WTC11 (cell line): ENCODE measurements at regions not wholly inside any gene's neighbourhood (a gene's known extent, or its start where the extent isn't known, plus 50 kb on each side); places are given as distances from the start of the nearest gene placed in this dataset.

Source experiments
- ATAC-seq: fragments of 200-7000 bp; cut with Tn5 transposase; 2 replicates; pipeline ENCODE4 v1.10.0; 2021; ENCODE audit warnings: mild to moderate bottlenecking, moderate library complexity
- CTCF ChIA-PET: fragments of 300-600 bp; sonication (Branson Sonifier 250); formaldehyde crosslinking; loops from one replicate; lab custom pipeline; 2021; ENCODE audit warnings: antibody characterized with exemption; lab: Charles Lee
- POLR2A ChIA-PET: fragments of 350-600 bp; sonication (Branson Sonifier 250); formaldehyde crosslinking; loops from one replicate; lab custom pipeline; 2021; ENCODE audit warnings: antibody characterized with exemption; lab: Charles Lee
- DNase-seq: peaks from one replicate; pipeline ENCODE4 v3.0.0; 2021; ENCODE audit warnings: low spot score
- H3K27ac Mint-ChIP-seq: 2 replicates; pipeline ENCODE4 v1.8.0; 2021; ENCODE audit warnings: mixed read lengths
- H3K27me3 Mint-ChIP-seq: 2 replicates; pipeline ENCODE4 v1.8.0; 2021; ENCODE audit warnings: low read depth, mild to moderate bottlenecking, moderate library complexity, mixed read lengths
- H3K36me3 Mint-ChIP-seq: 2 replicates; pipeline ENCODE4 v1.8.0; 2021; ENCODE audit warnings: mixed read lengths
- H3K4me1 Mint-ChIP-seq: 2 replicates; pipeline ENCODE4 v1.8.0; 2022; ENCODE audit warnings: mixed read lengths
- H3K4me3 Mint-ChIP-seq: 2 replicates; pipeline ENCODE4 v1.8.0; 2021; ENCODE audit warnings: mild to moderate bottlenecking, moderate library complexity, mixed read lengths
- H3K9me3 Mint-ChIP-seq: 2 replicates; pipeline ENCODE4 v1.8.0; 2021; ENCODE audit warnings: mixed read lengths
- ELF4 ChIP-seq: sonication (generic); formaldehyde crosslinking; IDR thresholded peaks from 2 replicates; pipeline ENCODE4 v1.8.1; 2022; ENCODE audit warnings: low read depth, mild to moderate bottlenecking, moderate library complexity, missing genetic modification reagents
- EMX1 ChIP-seq: fragments of 250-450 bp; sonication (Bioruptor Pico); IDR thresholded peaks from 2 replicates; pipeline ENCODE4 v1.8.0; 2021; ENCODE audit warnings: mild to moderate bottlenecking
- FOXJ3 ChIP-seq: sonication (generic); formaldehyde crosslinking; IDR thresholded peaks from 2 replicates; pipeline ENCODE4 v1.9.0; 2021; ENCODE audit warnings: missing genetic modification reagents, mild to moderate bottlenecking, borderline replicate concordance
- JUN ChIP-seq: sonication (generic); formaldehyde crosslinking; IDR thresholded peaks from 2 replicates; pipeline ENCODE4 v1.8.0; 2023; ENCODE audit warnings: mild to moderate bottlenecking, missing genetic modification reagents
- NFATC4 ChIP-seq: fragments of 250-450 bp; sonication (Bioruptor Pico); IDR thresholded peaks from 2 replicates; pipeline ENCODE4 v1.9.0; 2021; ENCODE audit warnings: mild to moderate bottlenecking
- NR3C1 ChIP-seq: sonication (generic); formaldehyde crosslinking; conservative IDR thresholded peaks from 2 replicates; pipeline ENCODE4 v1.8.1; 2023; ENCODE audit warnings: low read depth, mild to moderate bottlenecking, missing genetic modification reagents
- OVOL2 ChIP-seq: fragments of 250-450 bp; sonication (Bioruptor Pico); IDR thresholded peaks from 2 replicates; pipeline ENCODE4 v1.9.0; 2021; ENCODE audit warnings: mild to moderate bottlenecking, borderline replicate concordance
- SP1 ChIP-seq: sonication (generic); formaldehyde crosslinking; conservative IDR thresholded peaks from 2 replicates; pipeline ENCODE4 v1.8.1; 2022; ENCODE audit warnings: missing genetic modification reagents
- TEAD4 ChIP-seq: sonication (generic); formaldehyde crosslinking; IDR thresholded peaks from 2 replicates; pipeline ENCODE4 v1.8.0; 2022; ENCODE audit warnings: mild to moderate bottlenecking, missing genetic modification reagents
- ZNF138 ChIP-seq: sonication (generic); formaldehyde crosslinking; conservative IDR thresholded peaks from 2 replicates; pipeline ENCODE4 v1.8.1; 2022; ENCODE audit warnings: mild to moderate bottlenecking, moderate library complexity, missing genetic modification reagents
- ZNF423 ChIP-seq: fragments of 250-450 bp; sonication (Bioruptor Pico); IDR thresholded peaks from 2 replicates; pipeline ENCODE4 v2.1.2; 2022; ENCODE audit warnings: mild to moderate bottlenecking, moderate library complexity
- ZNF671 ChIP-seq: fragments of 250-450 bp; sonication (Bioruptor Pico); IDR thresholded peaks from 2 replicates; pipeline ENCODE4 v1.8.0; 2021; ENCODE audit warnings: mild to moderate bottlenecking
- TF ChIP-seq, protein P1 (sequence below): fragments of 250-450 bp; sonication (Bioruptor Pico); conservative IDR thresholded peaks from 2 replicates; pipeline ENCODE4 v1.9.0; 2021; ENCODE audit warnings: mild to moderate bottlenecking
- TF ChIP-seq, protein P2 (sequence below): fragments of 200-600 bp; IDR thresholded peaks from 2 replicates; pipeline ENCODE4 v1.8.0; 2022; ENCODE audit warnings: antibody characterized with exemption
- TF ChIP-seq, protein P3 (sequence below): sonication (generic); formaldehyde crosslinking; conservative IDR thresholded peaks from 2 replicates; pipeline ENCODE4 v1.8.1; 2022; ENCODE audit warnings: mild to moderate bottlenecking, missing genetic modification reagents
- TF ChIP-seq, protein P4 (sequence below): sonication (generic); formaldehyde crosslinking; IDR thresholded peaks from 2 replicates; pipeline ENCODE4 v1.8.0; 2023; ENCODE audit warnings: missing genetic modification reagents, mild to moderate bottlenecking, borderline replicate concordance
- TF ChIP-seq, protein P5 (sequence below): sonication (generic); formaldehyde crosslinking; IDR thresholded peaks from 2 replicates; pipeline ENCODE4 v1.8.0; 2022; ENCODE audit warnings: mild to moderate bottlenecking, missing genetic modification reagents
- TF ChIP-seq, protein P6 (sequence below): sonication (generic); formaldehyde crosslinking; IDR thresholded peaks from 2 replicates; pipeline ENCODE4 v1.8.1; 2023; ENCODE audit warnings: mild to moderate bottlenecking, missing genetic modification reagents
- TF ChIP-seq, protein P7 (sequence below): fragments of 250-450 bp; sonication (Bioruptor Pico); IDR thresholded peaks from 2 replicates; pipeline ENCODE4 v1.9.0; 2021; ENCODE audit warnings: moderate library complexity, mild to moderate bottlenecking, inconsistent platforms, borderline replicate concordance
- TF ChIP-seq, protein P8 (sequence below): sonication (generic); formaldehyde crosslinking; IDR thresholded peaks from 2 replicates; pipeline ENCODE4 v1.8.0; 2022; ENCODE audit warnings: mild to moderate bottlenecking, missing genetic modification reagents

DNA sequence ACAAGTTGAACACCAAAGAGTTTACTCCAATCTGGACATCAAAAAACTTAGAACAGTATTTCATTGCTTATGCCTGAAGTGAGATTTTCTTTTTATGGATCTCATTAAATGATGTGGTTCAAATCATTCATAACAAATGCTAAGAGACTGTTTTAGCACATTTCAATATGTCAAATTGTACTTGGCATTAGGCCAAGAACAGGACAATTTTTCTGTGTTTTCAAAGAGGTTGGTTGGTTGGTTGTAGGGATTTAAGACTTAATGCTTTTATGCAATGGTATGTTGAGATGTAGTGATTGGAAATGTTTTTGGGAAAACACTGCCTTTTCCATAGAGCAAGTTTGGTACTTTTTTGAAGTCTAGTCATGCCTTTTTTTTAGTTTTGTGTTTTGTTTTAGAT is 510.4 kb downstream of the ZNF674 start:
- H3K9me3 Mint-ChIP-seq: no peaks in the 10 kb centered on the region
- no peak for ATAC-seq
- no peak for DNase-seq
- ChIA-PET CTCF (no interaction called here), POLR2A (no interaction called here)
- TF ChIP-seq, protein P1, sequence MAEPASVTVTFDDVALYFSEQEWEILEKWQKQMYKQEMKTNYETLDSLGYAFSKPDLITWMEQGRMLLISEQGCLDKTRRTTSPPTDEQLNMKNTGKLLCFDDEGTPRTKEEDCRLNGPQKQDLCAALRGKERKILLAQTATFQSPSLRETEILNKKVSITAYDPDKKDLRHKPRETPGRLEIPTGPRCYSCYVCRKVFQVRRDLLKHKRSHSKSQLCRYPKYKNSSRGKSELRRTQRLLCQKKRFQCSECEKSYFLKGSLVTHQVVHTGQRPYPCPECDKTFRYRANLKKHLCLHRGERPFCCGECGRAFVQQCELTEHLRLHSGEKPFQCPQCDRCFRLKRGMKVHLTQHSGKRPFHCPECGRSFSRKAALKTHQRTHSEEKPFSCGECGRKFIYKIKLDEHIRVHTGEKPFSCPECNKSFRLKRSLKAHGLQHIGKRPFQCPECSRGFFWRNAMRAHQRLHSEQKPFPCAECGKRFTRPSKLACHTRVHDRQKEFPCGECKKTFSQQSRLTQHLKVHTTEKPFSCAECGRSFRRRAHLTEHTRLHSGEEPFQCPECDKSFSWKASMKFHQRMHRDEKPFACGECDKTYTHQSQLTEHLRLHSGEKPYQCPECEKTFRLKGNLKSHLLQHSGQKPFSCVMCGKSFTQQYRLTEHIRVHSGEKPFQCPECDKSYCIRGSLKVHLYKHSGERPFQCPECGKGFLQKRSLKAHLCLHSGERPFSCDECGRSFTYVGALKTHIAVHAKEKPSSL (CRISPR knock-in tag): no peak
- TF ChIP-seq EMX1: no peak
- TF ChIP-seq TEAD4 (CRISPR knock-in tag): no peak
- H3K4me1 Mint-ChIP-seq: 0 out of 2 replicates have a peak, but pooled peaks cover 2% of the 10 kb centered on the region
- no peaks in the 10 kb centered on the region for H3K36me3 Mint-ChIP-seq
- no peaks in the 10 kb centered on the region for H3K27me3 Mint-ChIP-seq
- no peak overlapping the region for H3K4me3 Mint-ChIP-seq
- H3K27ac Mint-ChIP-seq: no peak overlapping the region

DNA sequence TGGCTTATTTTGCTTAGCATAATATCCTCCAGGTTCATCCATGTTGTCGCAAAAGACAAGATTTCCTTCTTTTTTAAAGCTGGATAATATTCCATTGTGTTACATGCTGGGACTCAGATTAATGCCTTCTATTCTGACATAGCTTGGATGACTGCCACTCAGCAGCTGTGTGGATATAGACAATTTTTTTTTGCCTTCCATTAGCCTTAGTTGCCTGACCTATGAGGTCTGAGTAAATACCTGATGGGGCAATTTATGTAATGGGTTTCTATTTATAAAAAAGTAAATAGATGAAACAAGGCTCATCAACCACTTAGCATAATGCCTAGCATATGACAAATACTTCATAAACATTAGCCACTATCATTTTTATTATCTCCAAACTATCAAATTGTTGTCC is 515.4 kb downstream of the ZNF674 start:
- no peak for DNase-seq
- CTCF ChIA-PET: no interaction called here

DNA sequence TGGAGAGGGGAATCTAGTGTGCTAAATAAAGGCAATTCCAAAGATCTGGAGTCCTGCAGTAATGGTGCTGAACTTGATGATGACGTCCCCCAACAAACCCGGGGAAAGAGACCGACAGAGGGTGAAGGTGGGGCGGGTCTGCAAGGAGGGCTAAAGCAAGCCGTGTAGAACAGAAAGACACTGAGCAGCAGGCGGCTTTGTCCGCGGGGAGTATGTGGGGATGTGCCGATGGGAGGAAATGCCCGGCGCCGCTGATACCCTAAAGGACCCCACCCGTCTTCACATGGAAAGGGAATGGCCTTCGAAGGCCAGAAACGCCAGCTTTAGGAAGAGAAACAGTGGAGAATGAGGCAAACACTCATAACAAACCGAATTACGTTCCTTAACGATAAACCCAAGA is 528.9 kb downstream of the ZNF674 start:
- CTCF ChIA-PET: no interaction called here
- Mint-ChIP-seq H3K27ac (no peak overlapping the region), H3K4me1 (peaks cover 6% of the 10 kb centered on the region; the same call in 1 of the 2 replicates), H3K36me3 (no peaks in the 10 kb centered on the region), H3K4me3 (no peak overlapping the region)
- DNase-seq: no peak
- ATAC-seq: no peak
- POLR2A ChIA-PET: no interaction called here
- TF ChIP-seq TEAD4 (CRISPR knock-in tag) (no peak), ZNF138 (no peak), JUN (CRISPR knock-in tag) (no peak), ELF4 (CRISPR knock-in tag) (no peak)
- TF ChIP-seq, protein P2, sequence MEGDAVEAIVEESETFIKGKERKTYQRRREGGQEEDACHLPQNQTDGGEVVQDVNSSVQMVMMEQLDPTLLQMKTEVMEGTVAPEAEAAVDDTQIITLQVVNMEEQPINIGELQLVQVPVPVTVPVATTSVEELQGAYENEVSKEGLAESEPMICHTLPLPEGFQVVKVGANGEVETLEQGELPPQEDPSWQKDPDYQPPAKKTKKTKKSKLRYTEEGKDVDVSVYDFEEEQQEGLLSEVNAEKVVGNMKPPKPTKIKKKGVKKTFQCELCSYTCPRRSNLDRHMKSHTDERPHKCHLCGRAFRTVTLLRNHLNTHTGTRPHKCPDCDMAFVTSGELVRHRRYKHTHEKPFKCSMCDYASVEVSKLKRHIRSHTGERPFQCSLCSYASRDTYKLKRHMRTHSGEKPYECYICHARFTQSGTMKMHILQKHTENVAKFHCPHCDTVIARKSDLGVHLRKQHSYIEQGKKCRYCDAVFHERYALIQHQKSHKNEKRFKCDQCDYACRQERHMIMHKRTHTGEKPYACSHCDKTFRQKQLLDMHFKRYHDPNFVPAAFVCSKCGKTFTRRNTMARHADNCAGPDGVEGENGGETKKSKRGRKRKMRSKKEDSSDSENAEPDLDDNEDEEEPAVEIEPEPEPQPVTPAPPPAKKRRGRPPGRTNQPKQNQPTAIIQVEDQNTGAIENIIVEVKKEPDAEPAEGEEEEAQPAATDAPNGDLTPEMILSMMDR: no peak
- TF ChIP-seq, protein P3, sequence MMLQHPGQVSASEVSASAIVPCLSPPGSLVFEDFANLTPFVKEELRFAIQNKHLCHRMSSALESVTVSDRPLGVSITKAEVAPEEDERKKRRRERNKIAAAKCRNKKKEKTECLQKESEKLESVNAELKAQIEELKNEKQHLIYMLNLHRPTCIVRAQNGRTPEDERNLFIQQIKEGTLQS (CRISPR knock-in tag): no peak
- TF ChIP-seq, protein P4, sequence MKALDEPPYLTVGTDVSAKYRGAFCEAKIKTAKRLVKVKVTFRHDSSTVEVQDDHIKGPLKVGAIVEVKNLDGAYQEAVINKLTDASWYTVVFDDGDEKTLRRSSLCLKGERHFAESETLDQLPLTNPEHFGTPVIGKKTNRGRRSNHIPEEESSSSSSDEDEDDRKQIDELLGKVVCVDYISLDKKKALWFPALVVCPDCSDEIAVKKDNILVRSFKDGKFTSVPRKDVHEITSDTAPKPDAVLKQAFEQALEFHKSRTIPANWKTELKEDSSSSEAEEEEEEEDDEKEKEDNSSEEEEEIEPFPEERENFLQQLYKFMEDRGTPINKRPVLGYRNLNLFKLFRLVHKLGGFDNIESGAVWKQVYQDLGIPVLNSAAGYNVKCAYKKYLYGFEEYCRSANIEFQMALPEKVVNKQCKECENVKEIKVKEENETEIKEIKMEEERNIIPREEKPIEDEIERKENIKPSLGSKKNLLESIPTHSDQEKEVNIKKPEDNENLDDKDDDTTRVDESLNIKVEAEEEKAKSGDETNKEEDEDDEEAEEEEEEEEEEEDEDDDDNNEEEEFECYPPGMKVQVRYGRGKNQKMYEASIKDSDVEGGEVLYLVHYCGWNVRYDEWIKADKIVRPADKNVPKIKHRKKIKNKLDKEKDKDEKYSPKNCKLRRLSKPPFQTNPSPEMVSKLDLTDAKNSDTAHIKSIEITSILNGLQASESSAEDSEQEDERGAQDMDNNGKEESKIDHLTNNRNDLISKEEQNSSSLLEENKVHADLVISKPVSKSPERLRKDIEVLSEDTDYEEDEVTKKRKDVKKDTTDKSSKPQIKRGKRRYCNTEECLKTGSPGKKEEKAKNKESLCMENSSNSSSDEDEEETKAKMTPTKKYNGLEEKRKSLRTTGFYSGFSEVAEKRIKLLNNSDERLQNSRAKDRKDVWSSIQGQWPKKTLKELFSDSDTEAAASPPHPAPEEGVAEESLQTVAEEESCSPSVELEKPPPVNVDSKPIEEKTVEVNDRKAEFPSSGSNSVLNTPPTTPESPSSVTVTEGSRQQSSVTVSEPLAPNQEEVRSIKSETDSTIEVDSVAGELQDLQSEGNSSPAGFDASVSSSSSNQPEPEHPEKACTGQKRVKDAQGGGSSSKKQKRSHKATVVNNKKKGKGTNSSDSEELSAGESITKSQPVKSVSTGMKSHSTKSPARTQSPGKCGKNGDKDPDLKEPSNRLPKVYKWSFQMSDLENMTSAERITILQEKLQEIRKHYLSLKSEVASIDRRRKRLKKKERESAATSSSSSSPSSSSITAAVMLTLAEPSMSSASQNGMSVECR (CRISPR knock-in tag): no peak
- TF ChIP-seq, all 79 proteins: peak for 0
- no peaks in the 10 kb centered on the region for H3K27me3 Mint-ChIP-seq
- H3K9me3 Mint-ChIP-seq: no peaks in the 10 kb centered on the region

More for the DNA sequence above, 515.4 kb downstream of the ZNF674 start:
- H3K9me3 Mint-ChIP-seq: peaks cover 2% of the 10 kb centered on the region
- TF ChIP-seq SP1 (no peak), ZNF423 (CRISPR knock-in tag) (no peak), FOXJ3 (CRISPR knock-in tag) (no peak), NFATC4 (CRISPR knock-in tag) (no peak), OVOL2 (CRISPR knock-in tag) (no peak), ZNF671 (no peak), NR3C1 (no peak)
- TF ChIP-seq, protein P5, sequence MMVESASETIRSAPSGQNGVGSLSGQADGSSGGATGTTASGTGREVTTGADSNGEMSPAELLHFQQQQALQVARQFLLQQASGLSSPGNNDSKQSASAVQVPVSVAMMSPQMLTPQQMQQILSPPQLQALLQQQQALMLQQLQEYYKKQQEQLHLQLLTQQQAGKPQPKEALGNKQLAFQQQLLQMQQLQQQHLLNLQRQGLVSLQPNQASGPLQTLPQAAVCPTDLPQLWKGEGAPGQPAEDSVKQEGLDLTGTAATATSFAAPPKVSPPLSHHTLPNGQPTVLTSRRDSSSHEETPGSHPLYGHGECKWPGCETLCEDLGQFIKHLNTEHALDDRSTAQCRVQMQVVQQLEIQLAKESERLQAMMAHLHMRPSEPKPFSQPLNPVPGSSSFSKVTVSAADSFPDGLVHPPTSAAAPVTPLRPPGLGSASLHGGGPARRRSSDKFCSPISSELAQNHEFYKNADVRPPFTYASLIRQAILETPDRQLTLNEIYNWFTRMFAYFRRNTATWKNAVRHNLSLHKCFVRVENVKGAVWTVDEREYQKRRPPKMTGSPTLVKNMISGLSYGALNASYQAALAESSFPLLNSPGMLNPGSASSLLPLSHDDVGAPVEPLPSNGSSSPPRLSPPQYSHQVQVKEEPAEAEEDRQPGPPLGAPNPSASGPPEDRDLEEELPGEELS (CRISPR knock-in tag): no peak
- TF ChIP-seq, protein P3 (CRISPR knock-in tag): no peak
- TF ChIP-seq, protein P6, sequence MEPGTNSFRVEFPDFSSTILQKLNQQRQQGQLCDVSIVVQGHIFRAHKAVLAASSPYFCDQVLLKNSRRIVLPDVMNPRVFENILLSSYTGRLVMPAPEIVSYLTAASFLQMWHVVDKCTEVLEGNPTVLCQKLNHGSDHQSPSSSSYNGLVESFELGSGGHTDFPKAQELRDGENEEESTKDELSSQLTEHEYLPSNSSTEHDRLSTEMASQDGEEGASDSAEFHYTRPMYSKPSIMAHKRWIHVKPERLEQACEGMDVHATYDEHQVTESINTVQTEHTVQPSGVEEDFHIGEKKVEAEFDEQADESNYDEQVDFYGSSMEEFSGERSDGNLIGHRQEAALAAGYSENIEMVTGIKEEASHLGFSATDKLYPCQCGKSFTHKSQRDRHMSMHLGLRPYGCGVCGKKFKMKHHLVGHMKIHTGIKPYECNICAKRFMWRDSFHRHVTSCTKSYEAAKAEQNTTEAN (CRISPR knock-in tag): no peak
- TF ChIP-seq, protein P7, sequence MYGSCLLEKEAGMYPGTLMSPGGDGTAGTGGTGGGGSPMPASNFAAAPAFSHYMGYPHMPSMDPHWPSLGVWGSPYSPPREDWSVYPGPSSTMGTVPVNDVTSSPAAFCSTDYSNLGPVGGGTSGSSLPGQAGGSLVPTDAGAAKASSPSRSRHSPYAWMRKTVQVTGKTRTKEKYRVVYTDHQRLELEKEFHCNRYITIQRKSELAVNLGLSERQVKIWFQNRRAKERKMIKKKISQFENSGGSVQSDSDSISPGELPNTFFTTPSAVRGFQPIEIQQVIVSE (CRISPR knock-in tag): no peak
- TF ChIP-seq, protein P8, sequence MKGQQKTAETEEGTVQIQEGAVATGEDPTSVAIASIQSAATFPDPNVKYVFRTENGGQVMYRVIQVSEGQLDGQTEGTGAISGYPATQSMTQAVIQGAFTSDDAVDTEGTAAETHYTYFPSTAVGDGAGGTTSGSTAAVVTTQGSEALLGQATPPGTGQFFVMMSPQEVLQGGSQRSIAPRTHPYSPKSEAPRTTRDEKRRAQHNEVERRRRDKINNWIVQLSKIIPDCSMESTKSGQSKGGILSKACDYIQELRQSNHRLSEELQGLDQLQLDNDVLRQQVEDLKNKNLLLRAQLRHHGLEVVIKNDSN (CRISPR knock-in tag): no peak
- POLR2A ChIA-PET: no interaction called here
- no peak overlapping the region for H3K4me3 Mint-ChIP-seq
- no peak for ATAC-seq
- no peaks in the 10 kb centered on the region for H3K4me1 Mint-ChIP-seq
- no peak overlapping the region for H3K27ac Mint-ChIP-seq
- H3K36me3 Mint-ChIP-seq: no peaks in the 10 kb centered on the region
- no peaks in the 10 kb centered on the region for H3K27me3 Mint-ChIP-seq
